ENCODE measurements at regions not wholly inside any gene's neighbourhood (a gene's known extent, or its start where the extent isn't known, plus 50 kb on each side); places are given as distances from the start of the nearest gene placed in this dataset.
"Not testable (repeated sequence)": the region's sequence is repeated elsewhere in the genome, so short reads cannot be mapped to it uniquely, and the experiment has no call there.

GRCh38 chr6:144955392-144955791 lies 670.3 kb downstream of the UTRN start (continued):
- TF ChIP-seq, protein P1, sequence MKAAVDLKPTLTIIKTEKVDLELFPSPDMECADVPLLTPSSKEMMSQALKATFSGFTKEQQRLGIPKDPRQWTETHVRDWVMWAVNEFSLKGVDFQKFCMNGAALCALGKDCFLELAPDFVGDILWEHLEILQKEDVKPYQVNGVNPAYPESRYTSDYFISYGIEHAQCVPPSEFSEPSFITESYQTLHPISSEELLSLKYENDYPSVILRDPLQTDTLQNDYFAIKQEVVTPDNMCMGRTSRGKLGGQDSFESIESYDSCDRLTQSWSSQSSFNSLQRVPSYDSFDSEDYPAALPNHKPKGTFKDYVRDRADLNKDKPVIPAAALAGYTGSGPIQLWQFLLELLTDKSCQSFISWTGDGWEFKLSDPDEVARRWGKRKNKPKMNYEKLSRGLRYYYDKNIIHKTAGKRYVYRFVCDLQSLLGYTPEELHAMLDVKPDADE (IDR thresholded peaks at IDR 0.05): no peak
- no peak for TF ChIP-seq ZNF114 (CRISPR knock-in tag; IDR thresholded peaks at IDR 0.05)
- no peak for TF ChIP-seq ZNF331 (CRISPR knock-in tag; IDR thresholded peaks at IDR 0.05; ENCODE audit: low read depth)

DNA sequence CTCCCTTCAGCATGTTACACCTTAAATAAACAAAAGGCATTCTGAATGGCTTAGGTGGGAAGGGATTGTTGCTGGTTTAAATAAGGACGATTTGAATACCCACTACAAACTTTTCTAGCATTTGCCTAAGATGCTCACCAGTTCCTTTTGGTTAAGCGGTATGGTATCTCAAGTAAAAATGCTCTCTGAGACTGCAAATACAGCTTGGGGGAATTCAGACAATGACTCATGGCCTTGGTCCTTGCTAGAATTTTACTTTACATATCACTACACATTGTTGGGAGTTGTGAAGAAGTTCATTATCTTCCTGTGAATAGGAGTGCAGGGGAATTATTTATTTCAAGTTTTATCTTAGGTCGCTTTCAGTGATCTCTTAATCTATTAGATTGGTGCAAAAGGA lies 670.7 kb downstream of the UTRN start:
- DNase-seq (ENCODE audit: low spot score) (no peak), ATAC-seq (no peak)
- H3K9me3 Mint-ChIP-seq: no peaks in the 10 kb centered on the region; the same call in 2 of the 3 replicates
- TF ChIP-seq, protein P2, sequence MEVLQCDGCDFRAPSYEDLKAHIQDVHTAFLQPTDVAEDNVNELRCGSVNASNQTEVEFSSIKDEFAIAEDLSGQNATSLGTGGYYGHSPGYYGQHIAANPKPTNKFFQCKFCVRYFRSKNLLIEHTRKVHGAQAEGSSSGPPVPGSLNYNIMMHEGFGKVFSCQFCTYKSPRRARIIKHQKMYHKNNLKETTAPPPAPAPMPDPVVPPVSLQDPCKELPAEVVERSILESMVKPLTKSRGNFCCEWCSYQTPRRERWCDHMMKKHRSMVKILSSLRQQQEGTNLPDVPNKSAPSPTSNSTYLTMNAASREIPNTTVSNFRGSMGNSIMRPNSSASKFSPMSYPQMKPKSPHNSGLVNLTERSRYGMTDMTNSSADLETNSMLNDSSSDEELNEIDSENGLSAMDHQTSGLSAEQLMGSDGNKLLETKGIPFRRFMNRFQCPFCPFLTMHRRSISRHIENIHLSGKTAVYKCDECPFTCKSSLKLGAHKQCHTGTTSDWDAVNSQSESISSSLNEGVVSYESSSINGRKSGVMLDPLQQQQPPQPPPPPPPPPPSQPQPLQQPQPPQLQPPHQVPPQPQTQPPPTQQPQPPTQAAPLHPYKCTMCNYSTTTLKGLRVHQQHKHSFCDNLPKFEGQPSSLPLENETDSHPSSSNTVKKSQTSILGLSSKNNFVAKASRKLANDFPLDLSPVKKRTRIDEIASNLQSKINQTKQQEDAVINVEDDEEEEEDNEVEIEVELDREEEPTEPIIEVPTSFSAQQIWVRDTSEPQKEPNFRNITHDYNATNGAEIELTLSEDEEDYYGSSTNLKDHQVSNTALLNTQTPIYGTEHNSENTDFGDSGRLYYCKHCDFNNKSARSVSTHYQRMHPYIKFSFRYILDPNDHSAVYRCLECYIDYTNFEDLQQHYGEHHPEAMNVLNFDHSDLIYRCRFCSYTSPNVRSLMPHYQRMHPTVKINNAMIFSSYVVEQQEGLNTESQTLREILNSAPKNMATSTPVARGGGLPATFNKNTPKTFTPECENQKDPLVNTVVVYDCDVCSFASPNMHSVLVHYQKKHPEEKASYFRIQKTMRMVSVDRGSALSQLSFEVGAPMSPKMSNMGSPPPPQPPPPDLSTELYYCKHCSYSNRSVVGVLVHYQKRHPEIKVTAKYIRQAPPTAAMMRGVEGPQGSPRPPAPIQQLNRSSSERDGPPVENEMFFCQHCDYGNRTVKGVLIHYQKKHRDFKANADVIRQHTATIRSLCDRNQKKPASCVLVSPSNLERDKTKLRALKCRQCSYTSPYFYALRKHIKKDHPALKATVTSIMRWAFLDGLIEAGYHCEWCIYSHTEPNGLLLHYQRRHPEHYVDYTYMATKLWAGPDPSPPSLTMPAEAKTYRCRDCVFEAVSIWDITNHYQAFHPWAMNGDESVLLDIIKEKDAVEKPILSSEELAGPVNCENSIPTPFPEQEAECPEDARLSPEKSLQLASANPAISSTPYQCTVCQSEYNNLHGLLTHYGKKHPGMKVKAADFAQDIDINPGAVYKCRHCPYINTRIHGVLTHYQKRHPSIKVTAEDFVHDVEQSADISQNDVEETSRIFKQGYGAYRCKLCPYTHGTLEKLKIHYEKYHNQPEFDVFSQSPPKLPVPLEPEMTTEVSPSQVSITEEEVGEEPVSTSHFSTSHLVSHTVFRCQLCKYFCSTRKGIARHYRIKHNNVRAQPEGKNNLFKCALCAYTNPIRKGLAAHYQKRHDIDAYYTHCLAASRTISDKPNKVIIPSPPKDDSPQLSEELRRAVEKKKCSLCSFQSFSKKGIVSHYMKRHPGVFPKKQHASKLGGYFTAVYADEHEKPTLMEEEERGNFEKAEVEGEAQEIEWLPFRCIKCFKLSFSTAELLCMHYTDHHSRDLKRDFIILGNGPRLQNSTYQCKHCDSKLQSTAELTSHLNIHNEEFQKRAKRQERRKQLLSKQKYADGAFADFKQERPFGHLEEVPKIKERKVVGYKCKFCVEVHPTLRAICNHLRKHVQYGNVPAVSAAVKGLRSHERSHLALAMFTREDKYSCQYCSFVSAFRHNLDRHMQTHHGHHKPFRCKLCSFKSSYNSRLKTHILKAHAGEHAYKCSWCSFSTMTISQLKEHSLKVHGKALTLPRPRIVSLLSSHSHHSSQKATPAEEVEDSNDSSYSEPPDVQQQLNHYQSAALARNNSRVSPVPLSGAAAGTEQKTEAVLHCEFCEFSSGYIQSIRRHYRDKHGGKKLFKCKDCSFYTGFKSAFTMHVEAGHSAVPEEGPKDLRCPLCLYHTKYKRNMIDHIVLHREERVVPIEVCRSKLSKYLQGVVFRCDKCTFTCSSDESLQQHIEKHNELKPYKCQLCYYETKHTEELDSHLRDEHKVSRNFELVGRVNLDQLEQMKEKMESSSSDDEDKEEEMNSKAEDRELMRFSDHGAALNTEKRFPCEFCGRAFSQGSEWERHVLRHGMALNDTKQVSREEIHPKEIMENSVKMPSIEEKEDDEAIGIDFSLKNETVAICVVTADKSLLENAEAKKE (CRISPR knock-in tag; IDR thresholded peaks at IDR 0.05): no peak
- TF ChIP-seq JUNB (IDR thresholded peaks at IDR 0.05; ENCODE audit: unreplicated experiment): no peak
- TF ChIP-seq ZNF114 (CRISPR knock-in tag; IDR thresholded peaks at IDR 0.05): no peak
- no peak for TF ChIP-seq ZNF331 (CRISPR knock-in tag; IDR thresholded peaks at IDR 0.05; ENCODE audit: low read depth)
- Histone ChIP-seq H3K4me3 (no peak overlapping the region), H3K9me2 (ENCODE audit: insufficient read depth) (peaks cover 11% of the 10 kb centered on the region), H3K27me3 (ENCODE audit: insufficient read depth) (no peaks in the 10 kb centered on the region), H3K4me2 (no peak overlapping the region), H3K36me3 (ENCODE audit: insufficient read depth) (no peaks in the 10 kb centered on the region), H3K79me2 (replicated peaks; ENCODE audit: insufficient read depth) (no peaks in the 10 kb centered on the region), H3F3A (replicated peaks; ENCODE audit: low read depth) (no peaks in the 10 kb centered on the region), H4K20me1 (replicated peaks; ENCODE audit: insufficient read depth) (no peaks in the 10 kb centered on the region), H3K4me1 (ENCODE audit: insufficient read depth) (peaks cover 31% of the 10 kb centered on the region), H2AFZ (no peak overlapping the region), H3K27ac (ENCODE audit: low read depth) (no peak overlapping the region)
- no peak overlapping the region for H3K4me3 Mint-ChIP-seq
- no peak overlapping the region for H3K27ac Mint-ChIP-seq
- H3K36me3 Mint-ChIP-seq (ENCODE audit: low read depth): peaks cover 2% of the 10 kb centered on the region; the same call in 2 of the 3 replicates
- H3K4me1 Mint-ChIP-seq: peaks cover 36% of the 10 kb centered on the region
- peaks cover 6% of the 10 kb centered on the region for H3K27me3 Mint-ChIP-seq (ENCODE audit: insufficient read depth, low read depth, poor library complexity)

DNA sequence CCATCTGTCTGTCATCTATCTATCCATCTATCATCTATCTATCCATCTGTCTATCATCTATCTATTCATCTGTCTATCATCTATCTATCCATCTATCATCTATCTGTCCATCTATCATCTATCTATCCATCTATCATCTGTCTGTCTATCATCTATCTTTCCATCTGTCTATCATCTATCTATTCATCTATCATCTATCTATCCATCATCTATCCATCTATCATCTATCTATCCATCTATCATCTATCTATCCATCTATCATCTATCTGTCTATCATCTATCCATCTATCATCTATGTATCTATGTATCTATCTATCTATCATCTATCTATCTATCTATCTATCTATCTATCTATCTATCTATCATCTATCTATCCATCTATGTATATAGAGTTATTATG lies 671.6 kb downstream of the UTRN start:
- Histone ChIP-seq H3K9me2 (ENCODE audit: insufficient read depth) (peaks cover 13% of the 10 kb centered on the region), H3K4me1 (ENCODE audit: insufficient read depth) (peaks cover 23% of the 10 kb centered on the region)
- not testable (repeated sequence) for H3K27ac ChIP-seq (ENCODE audit: low read depth); H3K27me3 Mint-ChIP-seq (ENCODE audit: insufficient read depth, low read depth, poor library complexity); H2AFZ ChIP-seq; H3K4me2 ChIP-seq; H3K27me3 ChIP-seq (ENCODE audit: insufficient read depth); H3F3A ChIP-seq (replicated peaks; ENCODE audit: low read depth); H3K79me2 ChIP-seq (replicated peaks; ENCODE audit: insufficient read depth); H3K9me3 Mint-ChIP-seq; DNase-seq (ENCODE audit: low spot score); H3K27ac Mint-ChIP-seq; H3K36me3 Mint-ChIP-seq (ENCODE audit: low read depth); H3K4me3 ChIP-seq; H4K20me1 ChIP-seq (replicated peaks; ENCODE audit: insufficient read depth); ATAC-seq; H3K4me3 Mint-ChIP-seq; H3K36me3 ChIP-seq (ENCODE audit: insufficient read depth)
- H3K4me1 Mint-ChIP-seq: peaks cover 28% of the 10 kb centered on the region

All from GM23338 (cell line).